ENCODE measurements at regions not wholly inside any gene's neighbourhood (a gene's known extent, or its start where the extent isn't known, plus 50 kb on each side); places are given as distances from the start of the nearest gene placed in this dataset.

DNA sequence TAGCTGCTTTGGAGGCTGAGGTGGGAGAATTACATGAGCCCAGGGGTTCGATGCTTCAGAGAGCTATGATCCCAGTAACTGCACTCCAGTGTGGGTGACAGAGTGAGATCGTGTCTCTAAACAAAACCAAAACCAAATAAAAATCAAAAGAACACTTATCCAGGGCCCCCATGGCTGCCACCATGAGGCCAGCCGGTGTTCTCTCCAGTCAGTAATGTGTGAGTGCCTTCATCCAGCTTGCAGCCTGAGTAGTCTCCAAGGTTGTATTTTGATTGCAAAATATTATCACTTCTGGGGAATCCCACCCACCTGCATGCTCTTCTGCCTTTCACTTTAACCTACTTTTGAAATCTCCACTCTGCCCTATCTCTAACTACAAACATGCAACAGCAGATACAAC lies 221.0 kb upstream of the WSB1 start:
- TF ChIP-seq, protein P1, sequence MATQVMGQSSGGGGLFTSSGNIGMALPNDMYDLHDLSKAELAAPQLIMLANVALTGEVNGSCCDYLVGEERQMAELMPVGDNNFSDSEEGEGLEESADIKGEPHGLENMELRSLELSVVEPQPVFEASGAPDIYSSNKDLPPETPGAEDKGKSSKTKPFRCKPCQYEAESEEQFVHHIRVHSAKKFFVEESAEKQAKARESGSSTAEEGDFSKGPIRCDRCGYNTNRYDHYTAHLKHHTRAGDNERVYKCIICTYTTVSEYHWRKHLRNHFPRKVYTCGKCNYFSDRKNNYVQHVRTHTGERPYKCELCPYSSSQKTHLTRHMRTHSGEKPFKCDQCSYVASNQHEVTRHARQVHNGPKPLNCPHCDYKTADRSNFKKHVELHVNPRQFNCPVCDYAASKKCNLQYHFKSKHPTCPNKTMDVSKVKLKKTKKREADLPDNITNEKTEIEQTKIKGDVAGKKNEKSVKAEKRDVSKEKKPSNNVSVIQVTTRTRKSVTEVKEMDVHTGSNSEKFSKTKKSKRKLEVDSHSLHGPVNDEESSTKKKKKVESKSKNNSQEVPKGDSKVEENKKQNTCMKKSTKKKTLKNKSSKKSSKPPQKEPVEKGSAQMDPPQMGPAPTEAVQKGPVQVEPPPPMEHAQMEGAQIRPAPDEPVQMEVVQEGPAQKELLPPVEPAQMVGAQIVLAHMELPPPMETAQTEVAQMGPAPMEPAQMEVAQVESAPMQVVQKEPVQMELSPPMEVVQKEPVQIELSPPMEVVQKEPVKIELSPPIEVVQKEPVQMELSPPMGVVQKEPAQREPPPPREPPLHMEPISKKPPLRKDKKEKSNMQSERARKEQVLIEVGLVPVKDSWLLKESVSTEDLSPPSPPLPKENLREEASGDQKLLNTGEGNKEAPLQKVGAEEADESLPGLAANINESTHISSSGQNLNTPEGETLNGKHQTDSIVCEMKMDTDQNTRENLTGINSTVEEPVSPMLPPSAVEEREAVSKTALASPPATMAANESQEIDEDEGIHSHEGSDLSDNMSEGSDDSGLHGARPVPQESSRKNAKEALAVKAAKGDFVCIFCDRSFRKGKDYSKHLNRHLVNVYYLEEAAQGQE (IDR thresholded peaks at IDR 0.05; ENCODE audit: low read depth): no peak
- TF ChIP-seq YY1 (IDR thresholded peaks at IDR 0.05; ENCODE audit: low read depth): no peak
- TF ChIP-seq EGR1 (IDR thresholded peaks at IDR 0.05): no peak
- TF ChIP-seq MAX (IDR thresholded peaks at IDR 0.05): no peak
- TF ChIP-seq NFIC (IDR thresholded peaks at IDR 0.05): no peak
- no peak for TF ChIP-seq CREB1 (IDR thresholded peaks at IDR 0.05; ENCODE audit: low read depth)
- TF ChIP-seq EP300 (IDR thresholded peaks at IDR 0.05; ENCODE audit: borderline replicate concordance): no peak
- TF ChIP-seq RAD21 (IDR thresholded peaks at IDR 0.05; ENCODE audit: low read depth): no peak
